Fibroblast of skin of left quadriceps (primary cell): ENCODE measurements at regions not wholly inside any gene's neighbourhood (a gene's known extent, or its start where the extent isn't known, plus 50 kb on each side); places are given as distances from the start of the nearest gene placed in this dataset.
"Not testable (repeated sequence)": the region's sequence is repeated elsewhere in the genome, so short reads cannot be mapped to it uniquely, and the experiment has no call there.

Experiments used
- DNase-seq, 2 experiments: peaks; one replicate each; pipeline ENCODE4 v3.0.0-alpha.2; 2013; ENCODE audit warnings: low read depth in 2 of 2

- DNase-seq: no peak
Measured at GRCh38 chr13:82963226-82964099, 918.8 kb downstream of the SLITRK1 start.

GRCh38 chr13:82962397-82962796, 919.9 kb downstream of the SLITRK1 start:
- DNase-seq: no peak

GRCh38 chr13:82961757-82962156, 920.5 kb downstream of the SLITRK1 start:
- no peak for DNase-seq

- DNase-seq: not testable (repeated sequence)
Measured at GRCh38 chr13:82952336-82952735, 929.9 kb downstream of the SLITRK1 start.

- no peak for DNase-seq
Measured at GRCh38 chr13:82947683-82948082, 934.6 kb downstream of the SLITRK1 start.

GRCh38 chr13:82947191-82947621, 935.1 kb downstream of the SLITRK1 start:
- DNase-seq: no peak

GRCh38 chr13:82938644-82939043, 943.6 kb downstream of the SLITRK1 start:
- no peak for DNase-seq

- DNase-seq: peak; percentile 42 to 52
Measured at GRCh38 chr13:82934000-82934399, 948.3 kb downstream of the SLITRK1 start.

- DNase-seq: no peak
Measured at GRCh38 chr13:82925114-82925513, 957.2 kb downstream of the SLITRK1 start.

GRCh38 chr13:82917984-82918383, 964.3 kb downstream of the SLITRK1 start:
- DNase-seq: no peak

GRCh38 chr13:82912564-82912963, 969.7 kb downstream of the SLITRK1 start:
- DNase-seq: no peak

- DNase-seq: no peak
Measured at GRCh38 chr13:82905071-82905470, 977.2 kb downstream of the SLITRK1 start.

- DNase-seq: no peak
Measured at GRCh38 chr13:82900453-82900852, 981.8 kb downstream of the SLITRK1 start.

- DNase-seq: no peak
Measured at GRCh38 chr13:82898586-82898985, 983.7 kb downstream of the SLITRK1 start.

GRCh38 chr13:82879921-82880320, 1002.4 kb downstream of the SLITRK1 start:
- no peak for DNase-seq

GRCh38 chr13:82878536-82878935, 1003.7 kb downstream of the SLITRK1 start:
- no peak for DNase-seq

GRCh38 chr13:82867284-82867683, 1015.0 kb downstream of the SLITRK1 start:
- no peak for DNase-seq

GRCh38 chr13:82850644-82851043, 1031.6 kb downstream of the SLITRK1 start:
- DNase-seq: no peak

GRCh38 chr13:82848766-82849165, 1033.5 kb downstream of the SLITRK1 start:
- DNase-seq: no peak

GRCh38 chr13:82847595-82847994, 1034.7 kb downstream of the SLITRK1 start:
- DNase-seq: no peak

- peak in 1 of 2 experiments; percentile 6 for DNase-seq
Measured at GRCh38 chr13:82833923-82834322, 1048.4 kb downstream of the SLITRK1 start.

- DNase-seq: no peak
Measured at GRCh38 chr13:82829040-82829439, 1053.2 kb downstream of the SLITRK1 start.

GRCh38 chr13:82827724-82828123, 1054.5 kb downstream of the SLITRK1 start:
- DNase-seq: no peak

GRCh38 chr13:82822935-82823334, 1059.3 kb downstream of the SLITRK1 start:
- DNase-seq: no peak
